Nephron (organoid): ENCODE measurements at regions not wholly inside any gene's neighbourhood (a gene's known extent, or its start where the extent isn't known, plus 50 kb on each side); places are given as distances from the start of the nearest gene placed in this dataset.
"Not testable (repeated sequence)": the region's sequence is repeated elsewhere in the genome, so short reads cannot be mapped to it uniquely, and the experiment has no call there.

ENCODE experiments used
- H3K27ac Mint-ChIP-seq, 3 experiments: 2 replicates each; pipeline ENCODE4 v1.8.0; 2020; ENCODE audit warnings: mixed read lengths in 3 of 3, mild to moderate bottlenecking in 2 of 3, moderate library complexity in 1 of 3
- H3K27me3 Mint-ChIP-seq: 2 replicates; pipeline ENCODE4 v1.8.0; 2021; ENCODE audit warnings: low read depth, mild to moderate bottlenecking, moderate library complexity, mixed read lengths
- H3K36me3 Mint-ChIP-seq: 2 replicates; pipeline ENCODE4 v1.8.0; 2020; ENCODE audit warnings: low read depth, mixed read lengths
- H3K4me1 Mint-ChIP-seq: 2 replicates; pipeline ENCODE4 v1.8.0; 2020; ENCODE audit warnings: mixed read lengths
- H3K4me3 Mint-ChIP-seq, 3 experiments: 2 replicates each; pipeline ENCODE4 v1.8.0; 2020; ENCODE audit warnings: mild to moderate bottlenecking in 3 of 3, mixed read lengths in 3 of 3, moderate library complexity in 2 of 3
- H3K9me3 Mint-ChIP-seq: 2 replicates; pipeline ENCODE4 v1.8.0; 2020; ENCODE audit warnings: mixed read lengths
- CTCF ChIP-seq, 3 experiments: fragments of 200-600 bp; sonication (generic); IDR thresholded peaks; one replicate each; pipeline ENCODE4 v1.5.0; 2021; ENCODE audit warnings: antibody characterized with exemption in 3 of 3; ENCODE audit not compliant: unreplicated experiment in 3 of 3

- Mint-ChIP-seq H3K4me3 (no peak overlapping the region), H3K27me3 (no peaks in the 10 kb centered on the region), H3K36me3 (no peaks in the 10 kb centered on the region), H3K9me3 (no peaks in the 10 kb centered on the region), H3K27ac (peak overlapping the region in 2 of 3 experiments; percentile 4 to 25), H3K4me1 (peaks cover 25% of the 10 kb centered on the region)
- no peak for TF ChIP-seq CTCF (IDR thresholded peaks at IDR 0.05; ENCODE audit: unreplicated experiment in 3 of 3)
Measured at GRCh38 chr9:106481013-106481609, 381.9 kb upstream of the ZNF462 start.

DNA sequence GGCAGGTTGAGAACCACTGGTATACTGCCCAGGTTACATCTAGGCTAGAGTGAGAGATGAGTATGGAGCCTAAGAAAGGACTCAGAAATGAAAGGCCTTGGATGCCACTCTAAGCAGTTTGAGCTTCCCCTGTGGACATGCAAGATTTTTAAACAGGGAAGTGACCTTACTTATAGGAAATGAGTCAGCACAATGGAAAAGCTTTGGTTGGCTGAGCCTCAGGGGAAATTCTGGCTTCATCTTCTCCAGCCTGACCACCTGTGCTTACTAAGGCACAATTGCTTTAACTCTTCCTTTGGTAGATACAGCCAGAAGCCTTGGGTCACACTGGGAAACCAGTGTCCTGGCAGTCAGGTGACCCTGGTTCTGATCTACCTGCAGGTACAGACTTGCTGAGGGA, 380.2 kb upstream of the ZNF462 start:
- Mint-ChIP-seq H3K36me3 (no peaks in the 10 kb centered on the region), H3K9me3 (no peaks in the 10 kb centered on the region), H3K4me1 (peaks cover 25% of the 10 kb centered on the region), H3K27ac (no peak overlapping the region), H3K27me3 (no peaks in the 10 kb centered on the region), H3K4me3 (no peak overlapping the region)
- no peak for TF ChIP-seq CTCF (IDR thresholded peaks at IDR 0.05; ENCODE audit: unreplicated experiment in 3 of 3)

- Mint-ChIP-seq H3K9me3 (no peaks in the 10 kb centered on the region), H3K4me1 (no peaks in the 10 kb centered on the region)
- TF ChIP-seq CTCF (IDR thresholded peaks at IDR 0.05; ENCODE audit: unreplicated experiment in 3 of 3): no peak
Measured at GRCh38 chr9:106486685-106487084, 376.3 kb upstream of the ZNF462 start.

GRCh38 chr9:106487266-106487665, 375.7 kb upstream of the ZNF462 start:
- no peaks in the 10 kb centered on the region for H3K9me3 Mint-ChIP-seq
- no peaks in the 10 kb centered on the region for H3K4me1 Mint-ChIP-seq
- H3K27ac Mint-ChIP-seq: no peak overlapping the region
- no peak for TF ChIP-seq CTCF (IDR thresholded peaks at IDR 0.05; ENCODE audit: unreplicated experiment in 3 of 3)
- no peaks in the 10 kb centered on the region for H3K36me3 Mint-ChIP-seq
- H3K4me3 Mint-ChIP-seq: no peak overlapping the region
- H3K27me3 Mint-ChIP-seq: no peaks in the 10 kb centered on the region

More at GRCh38 chr9:106486685-106487084, 376.3 kb upstream of the ZNF462 start:
- H3K27ac Mint-ChIP-seq: no peak overlapping the region
- no peaks in the 10 kb centered on the region for H3K27me3 Mint-ChIP-seq
- no peaks in the 10 kb centered on the region for H3K36me3 Mint-ChIP-seq
- H3K4me3 Mint-ChIP-seq: no peak overlapping the region

GRCh38 chr9:106492126-106492525, 370.8 kb upstream of the ZNF462 start:
- not testable (repeated sequence) for H3K27ac Mint-ChIP-seq, H3K4me1 Mint-ChIP-seq, H3K9me3 Mint-ChIP-seq

GRCh38 chr9:106500171-106500570, 362.8 kb upstream of the ZNF462 start:
- TF ChIP-seq CTCF (IDR thresholded peaks at IDR 0.05; ENCODE audit: unreplicated experiment in 3 of 3): no peak
- H3K4me3 Mint-ChIP-seq: no peak overlapping the region
- no peaks in the 10 kb centered on the region for H3K4me1 Mint-ChIP-seq
- H3K27ac Mint-ChIP-seq: no peak overlapping the region
- H3K36me3 Mint-ChIP-seq: no peaks in the 10 kb centered on the region
- H3K27me3 Mint-ChIP-seq: no peaks in the 10 kb centered on the region
- H3K9me3 Mint-ChIP-seq: peaks cover 7% of the 10 kb centered on the region

More at GRCh38 chr9:106492126-106492525, 370.8 kb upstream of the ZNF462 start:
- not testable (repeated sequence) for H3K36me3 Mint-ChIP-seq, H3K27me3 Mint-ChIP-seq, H3K4me3 Mint-ChIP-seq

GRCh38 chr9:106501210-106501609, 361.8 kb upstream of the ZNF462 start:
- H3K27me3 Mint-ChIP-seq, H3K36me3 Mint-ChIP-seq, H3K4me3 Mint-ChIP-seq, H3K27ac Mint-ChIP-seq, H3K4me1 Mint-ChIP-seq, H3K9me3 Mint-ChIP-seq: not testable (repeated sequence)
